ENCODE measurements at regions not wholly inside any gene's neighbourhood (a gene's known extent, or its start where the extent isn't known, plus 50 kb on each side); places are given as distances from the start of the nearest gene placed in this dataset.

DNA sequence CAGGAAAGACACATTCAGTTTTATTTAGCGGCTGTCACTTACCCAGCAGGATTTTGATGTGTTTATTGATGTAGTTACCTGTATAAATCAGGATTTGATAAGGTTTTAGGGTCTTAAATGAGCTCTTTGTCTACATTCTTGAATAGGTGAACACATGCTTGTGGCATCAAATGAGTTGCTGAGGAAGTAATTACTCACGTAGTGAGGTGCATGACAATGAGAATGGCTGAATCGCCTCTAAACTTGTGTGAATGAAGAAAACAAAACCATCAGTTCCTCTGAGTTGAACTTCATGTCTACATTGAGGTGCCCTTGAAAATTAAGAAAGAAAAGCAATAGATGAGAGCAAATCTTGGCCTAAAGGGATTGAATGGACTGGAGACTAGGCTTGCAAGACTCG lies 245.6 kb upstream of the SATB1 start:
- no peak for DNase-seq (ENCODE audit: low spot score)

DNA sequence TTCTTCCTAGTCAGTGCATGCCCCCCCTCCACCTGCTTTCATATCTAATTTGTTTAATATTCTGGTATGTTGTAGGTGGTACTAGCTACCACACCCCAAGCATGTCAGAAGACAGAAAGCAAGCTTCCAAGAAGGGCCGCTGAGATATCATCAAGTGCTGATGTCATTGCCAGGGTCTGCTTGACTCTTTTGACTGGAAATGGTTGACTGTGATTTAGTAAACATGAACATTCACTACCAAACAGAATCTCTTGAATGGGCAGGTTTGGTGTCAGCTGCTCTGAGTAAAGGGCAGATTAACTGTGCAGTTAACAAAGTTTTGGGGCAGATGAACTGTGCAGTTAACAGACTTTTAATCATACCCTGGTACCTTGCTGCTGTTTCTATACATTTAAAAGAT lies 244.2 kb upstream of the SATB1 start:
- peak; percentile 83 for DNase-seq (ENCODE audit: low spot score)

DNA sequence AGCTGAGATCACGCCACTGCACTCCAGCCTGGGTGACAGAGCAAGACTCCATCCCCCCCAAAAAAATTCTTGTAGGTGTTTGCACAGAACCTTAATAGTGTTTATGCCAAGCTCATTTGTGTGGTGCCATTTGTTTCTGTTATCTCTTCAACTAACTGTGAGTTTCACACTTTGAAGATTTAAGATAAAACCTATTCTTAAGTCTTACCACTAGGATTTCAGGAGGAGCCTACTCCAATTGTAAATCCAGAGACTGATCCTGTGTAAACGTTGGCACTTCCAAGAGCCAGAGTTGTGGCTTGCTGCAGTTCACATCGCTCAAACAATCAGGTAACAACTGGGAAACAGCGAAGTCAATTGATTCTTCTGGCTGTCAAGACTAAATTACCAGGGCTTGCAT lies 242.4 kb upstream of the SATB1 start:
- DNase-seq (ENCODE audit: low spot score): no peak

DNA sequence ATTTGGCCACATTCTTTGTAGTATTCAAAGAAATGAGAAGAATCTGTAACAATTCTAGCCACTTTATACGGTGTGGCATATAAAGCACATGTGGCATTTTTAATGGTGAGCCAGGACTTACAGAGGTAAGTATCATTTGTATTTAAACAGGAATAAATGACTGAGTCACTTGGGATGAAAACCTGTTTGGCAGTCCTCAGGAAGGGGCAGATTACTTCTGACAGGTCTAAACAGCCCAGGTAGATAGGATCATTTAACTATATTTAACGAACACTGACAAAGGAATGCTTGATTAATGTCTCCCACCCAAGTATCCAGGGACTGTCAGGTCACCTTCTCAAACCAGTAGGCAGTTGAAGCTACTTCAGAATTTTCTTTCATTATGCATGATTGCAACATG lies 241.5 kb upstream of the SATB1 start:
- no peak for DNase-seq (ENCODE audit: low spot score)

DNA sequence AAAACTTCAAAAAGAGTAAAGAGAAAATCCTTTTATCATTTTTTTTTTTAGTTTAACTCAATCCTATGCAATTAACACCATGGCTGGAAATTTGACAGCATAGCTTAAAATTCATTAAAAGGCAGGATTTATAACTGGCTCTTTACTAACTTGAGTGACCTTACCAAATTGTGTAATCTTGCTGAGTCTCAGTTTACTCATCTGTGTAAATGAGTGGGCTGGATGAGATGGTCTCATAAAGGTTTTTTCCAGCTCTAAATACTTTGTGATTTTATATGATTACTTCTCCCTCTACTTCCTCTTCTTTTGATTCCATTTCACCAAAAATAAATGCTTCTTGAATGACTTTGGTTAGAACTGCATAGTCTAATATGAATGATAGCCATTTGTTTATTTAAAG lies 234.9 kb upstream of the SATB1 start:
- no peak for DNase-seq (ENCODE audit: low spot score)

DNA sequence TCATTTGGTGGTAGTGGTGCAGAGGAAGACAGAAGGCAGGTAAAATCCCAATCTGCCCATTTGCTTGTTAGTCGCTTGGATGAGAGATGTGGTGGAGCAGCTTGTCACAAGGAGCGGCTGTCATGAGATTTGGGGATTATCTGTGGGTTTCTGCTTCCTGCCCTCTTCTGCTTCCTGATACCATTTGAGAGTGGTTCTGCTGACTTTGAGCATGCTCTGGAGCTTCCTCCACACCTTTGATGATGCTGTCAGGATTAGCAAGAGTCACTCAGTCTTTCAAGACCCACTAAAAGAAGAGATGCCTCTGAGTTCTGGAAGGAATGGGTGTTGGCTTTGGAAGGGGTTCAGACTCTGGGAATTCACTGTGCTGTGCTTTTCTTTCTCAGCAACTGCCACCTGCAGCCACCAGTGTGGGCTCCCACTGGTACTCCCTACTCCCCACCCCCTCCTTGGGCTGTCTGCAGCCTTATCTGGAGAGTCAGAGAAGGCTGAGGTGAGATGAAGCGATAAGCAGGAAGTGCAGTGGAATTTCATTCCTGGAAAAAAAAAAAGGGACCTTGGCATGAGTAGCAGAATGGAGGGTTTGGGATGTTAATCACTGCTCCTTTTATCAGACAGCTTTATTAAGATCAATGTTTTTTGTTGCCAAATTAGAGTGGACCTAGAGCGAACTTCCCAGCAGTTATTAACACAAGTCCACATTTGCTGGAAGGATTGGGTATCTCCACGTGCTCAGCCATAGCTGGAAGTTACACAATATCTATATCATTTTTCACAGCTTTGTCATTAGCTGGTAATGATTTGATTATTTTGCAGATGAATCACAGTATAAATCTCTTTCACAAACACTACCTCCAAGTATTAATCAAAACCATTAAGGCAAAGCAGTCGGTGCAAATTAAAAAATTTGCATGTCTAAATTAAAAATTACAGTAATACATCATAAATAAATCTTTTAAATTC lies 233.0 kb upstream of the SATB1 start:
- peak; percentile 78 for DNase-seq (ENCODE audit: low spot score)

DNA sequence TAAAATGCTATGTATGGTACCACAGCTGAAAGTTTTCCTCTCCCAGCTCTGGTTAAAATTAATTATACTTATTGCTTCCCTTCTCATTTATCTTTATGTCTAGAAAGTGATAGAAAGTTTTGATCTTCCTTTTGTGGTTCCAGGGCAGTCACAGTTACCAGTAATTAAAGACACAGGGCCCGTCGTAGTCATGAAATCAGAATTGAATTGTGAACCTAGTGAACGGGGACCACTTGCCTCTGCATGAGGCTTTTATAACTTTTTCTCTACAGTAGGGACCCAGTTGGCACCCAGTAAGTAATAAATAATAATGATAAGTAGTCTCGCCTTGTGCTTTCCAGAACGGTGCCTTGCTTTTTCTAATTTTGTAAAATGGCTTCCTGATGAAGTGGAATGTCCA lies 231.7 kb upstream of the SATB1 start:
- DNase-seq (ENCODE audit: low spot score): no peak

DNA sequence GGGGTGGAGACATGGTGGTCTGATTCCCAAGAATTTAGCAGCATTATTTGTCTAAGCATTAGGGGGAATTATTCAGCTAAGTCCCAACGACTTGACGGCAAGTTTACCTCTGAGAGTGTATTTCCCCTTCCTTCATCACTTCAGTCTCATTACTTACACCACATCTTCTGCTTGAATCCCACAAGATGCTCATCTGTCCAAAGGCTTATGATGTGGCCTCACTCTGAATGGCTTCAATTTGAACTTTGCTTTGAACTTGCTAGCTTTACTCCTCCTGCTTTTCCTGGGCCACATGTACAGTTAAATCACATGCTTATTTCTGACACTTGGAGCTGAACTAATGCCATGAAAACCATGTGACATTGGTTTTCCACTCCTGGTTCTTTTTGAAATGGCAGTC lies 231.3 kb upstream of the SATB1 start:
- no peak for DNase-seq (ENCODE audit: low spot score)

DNA sequence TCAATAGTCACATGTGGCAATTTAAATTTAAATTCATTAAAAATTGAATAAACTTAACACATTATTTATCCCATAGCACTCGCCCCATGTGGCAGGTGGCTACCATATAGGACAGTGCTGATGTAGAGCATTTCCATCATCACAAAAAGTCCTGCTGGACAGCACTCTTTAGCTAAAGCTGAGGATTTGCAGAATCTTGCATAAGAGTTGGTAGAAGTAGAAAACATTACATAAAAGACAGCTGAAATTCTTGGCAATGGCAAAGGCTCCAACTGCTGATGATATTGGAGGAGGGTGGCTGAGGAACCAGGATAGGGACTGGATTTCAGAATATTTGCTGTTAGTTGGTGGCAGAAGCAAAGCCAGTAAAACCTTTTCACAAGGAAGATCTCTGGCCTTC lies 230.7 kb upstream of the SATB1 start:
- DNase-seq (ENCODE audit: low spot score): no peak

DNA sequence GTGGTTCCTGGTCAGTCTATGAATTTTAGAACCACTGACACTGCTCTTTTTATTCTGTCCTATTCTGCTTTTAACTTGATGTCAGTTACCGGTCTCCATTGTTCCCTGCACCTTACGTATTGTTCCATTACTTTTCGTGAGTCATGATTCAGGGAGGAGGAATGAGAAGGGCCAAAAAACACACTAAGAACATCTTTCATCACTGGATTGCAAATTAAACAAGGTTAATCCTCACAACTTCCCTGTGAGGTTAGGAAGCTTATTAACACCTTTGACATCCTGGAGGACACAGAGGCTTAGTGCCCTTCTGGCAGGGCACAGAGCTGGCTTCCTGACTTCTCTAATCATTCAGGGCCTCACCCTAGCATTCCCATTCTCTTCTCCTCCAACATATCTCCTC lies 227.6 kb upstream of the SATB1 start:
- DNase-seq (ENCODE audit: low spot score): no peak

DNA sequence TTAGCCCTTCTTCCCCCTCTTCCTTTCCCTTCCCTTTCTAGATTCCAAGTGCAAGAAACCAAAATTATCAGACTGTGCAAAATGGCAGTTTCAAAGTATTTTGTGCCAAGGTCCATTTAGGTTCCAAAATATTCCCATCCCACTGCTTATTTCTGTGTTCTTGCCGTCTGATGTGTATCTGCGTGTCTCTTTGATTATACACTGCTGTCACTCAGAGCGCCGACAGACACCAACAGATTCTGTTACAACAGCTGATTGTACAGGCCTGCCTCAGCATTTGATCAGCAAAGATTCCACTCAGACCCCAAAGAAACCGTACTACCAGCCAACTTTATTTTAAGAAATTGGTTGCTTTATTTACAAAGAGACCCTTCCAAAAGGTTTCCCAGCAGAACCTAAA lies 225.6 kb upstream of the SATB1 start:
- DNase-seq (ENCODE audit: low spot score): no peak

DNA sequence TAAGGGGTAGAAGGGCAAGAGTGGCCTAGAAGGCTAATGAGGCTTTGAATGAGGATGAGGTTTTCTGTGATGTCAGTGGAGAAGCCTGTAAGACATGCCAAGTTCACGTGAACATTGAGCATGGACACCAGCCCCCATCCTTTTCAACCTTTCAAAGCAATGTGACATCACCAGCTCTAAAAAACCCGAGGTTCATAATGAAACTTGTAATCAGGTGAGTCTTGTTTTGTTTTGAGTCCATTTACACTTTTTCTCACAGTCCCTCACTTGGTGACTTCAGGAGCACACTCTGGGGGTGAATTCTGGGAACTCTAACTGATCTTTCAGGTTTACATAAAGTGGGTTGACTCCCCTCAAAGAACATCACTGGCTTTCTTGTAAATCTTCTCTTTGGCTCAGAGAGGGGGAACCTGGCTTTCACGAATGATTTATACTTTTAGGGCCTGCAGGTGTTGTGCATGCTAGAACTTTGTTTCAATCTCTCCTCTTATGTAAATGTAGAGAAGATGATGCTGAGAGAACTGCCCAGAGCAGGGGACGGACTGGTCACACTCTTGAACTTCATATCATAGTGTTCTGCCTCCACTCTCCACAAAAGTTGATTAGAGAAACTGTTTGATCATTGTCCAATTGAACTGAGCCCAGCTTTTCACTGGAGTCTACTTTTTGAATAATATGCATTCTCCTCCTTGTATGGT lies 224.7 kb upstream of the SATB1 start:
- peak; percentile 96 for DNase-seq (ENCODE audit: low spot score)

DNA sequence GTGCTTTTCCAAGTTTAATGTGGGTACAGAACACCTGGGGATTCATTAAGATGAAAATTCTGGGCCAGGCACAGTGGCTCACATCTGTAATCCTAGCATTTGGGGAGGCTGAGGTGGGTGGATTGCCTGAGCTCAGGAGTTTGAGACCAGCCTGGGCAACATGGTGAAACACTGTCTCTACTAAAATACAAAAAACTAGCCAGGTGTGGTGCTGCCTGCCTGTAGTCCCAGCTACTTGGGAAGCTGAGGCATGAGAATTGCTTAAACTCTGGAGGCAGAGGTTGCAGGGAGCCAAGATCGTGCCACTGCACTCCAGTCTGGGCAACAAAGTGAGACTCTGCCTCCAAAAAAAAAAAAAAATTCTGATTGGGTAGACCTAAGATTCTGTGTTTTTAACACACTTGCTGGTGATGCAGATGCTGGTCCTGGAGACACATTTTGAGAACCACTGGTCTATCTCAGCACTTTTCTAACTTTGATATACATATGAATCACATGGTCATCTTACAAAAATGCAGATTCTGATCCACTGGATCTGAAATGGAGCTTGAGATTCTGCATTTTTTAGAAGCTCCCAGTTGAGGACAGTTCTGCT lies 223.8 kb upstream of the SATB1 start:
- DNase-seq (ENCODE audit: low spot score): no peak

DNA sequence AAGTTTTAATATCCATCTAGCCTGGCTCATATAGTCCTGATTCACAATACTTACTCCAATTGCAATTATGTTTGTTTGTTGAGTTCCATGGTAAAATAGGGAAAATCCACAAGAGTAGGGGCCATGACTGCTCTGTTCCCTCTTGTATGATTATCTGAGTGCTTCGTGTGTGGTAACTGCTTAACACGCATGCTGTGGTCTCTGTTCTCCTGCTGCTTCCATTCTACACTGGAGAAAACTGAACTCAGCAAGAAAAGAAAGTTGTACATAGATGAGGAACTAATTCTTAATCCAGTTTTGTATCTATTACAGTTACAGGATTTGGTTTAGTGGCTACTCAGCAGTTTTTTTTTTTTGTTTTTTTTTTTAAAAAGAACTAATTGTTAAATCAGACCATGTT lies 223.0 kb upstream of the SATB1 start:
- no peak for DNase-seq (ENCODE audit: low spot score)

DNA sequence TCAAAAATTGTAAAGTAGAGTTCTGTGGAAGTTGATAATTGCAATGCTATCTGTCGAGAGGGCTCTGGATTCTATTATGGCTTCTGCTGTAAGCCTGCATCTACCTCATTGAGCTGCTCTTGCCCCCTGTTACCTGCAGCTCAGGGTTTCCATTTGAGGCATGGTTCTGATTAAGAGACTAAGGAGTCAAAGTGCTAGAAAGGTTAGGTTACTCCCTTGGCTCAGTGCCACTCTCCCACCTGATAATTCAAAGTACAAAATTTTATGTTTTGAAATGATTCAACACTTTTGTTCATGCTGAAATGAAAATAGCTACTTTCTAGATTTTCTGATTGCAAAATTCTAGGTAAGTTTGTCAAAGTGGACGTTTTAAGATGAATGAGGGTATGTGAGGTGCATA lies 220.5 kb upstream of the SATB1 start:
- peak; percentile 70 for DNase-seq (ENCODE audit: low spot score)

DNA sequence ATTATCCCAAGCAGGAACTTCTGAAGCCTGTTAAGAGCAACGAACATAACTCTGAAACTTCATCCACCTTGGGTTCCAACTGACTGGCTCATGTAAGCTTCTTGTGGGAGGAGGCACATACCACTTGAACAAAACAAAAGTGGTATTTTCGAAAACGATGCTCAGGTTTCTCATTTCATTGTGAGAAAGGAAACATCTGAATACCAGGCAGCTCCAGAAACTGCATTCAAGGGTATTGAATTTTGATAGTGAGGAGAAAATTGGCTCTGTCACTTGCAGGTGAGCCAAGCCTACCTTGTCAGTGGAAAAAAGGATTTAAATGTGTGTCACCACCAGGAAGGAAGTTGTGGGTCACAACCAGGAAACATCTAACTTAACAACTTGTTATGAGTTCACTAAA lies 218.1 kb upstream of the SATB1 start:
- DNase-seq (ENCODE audit: low spot score): no peak

DNA sequence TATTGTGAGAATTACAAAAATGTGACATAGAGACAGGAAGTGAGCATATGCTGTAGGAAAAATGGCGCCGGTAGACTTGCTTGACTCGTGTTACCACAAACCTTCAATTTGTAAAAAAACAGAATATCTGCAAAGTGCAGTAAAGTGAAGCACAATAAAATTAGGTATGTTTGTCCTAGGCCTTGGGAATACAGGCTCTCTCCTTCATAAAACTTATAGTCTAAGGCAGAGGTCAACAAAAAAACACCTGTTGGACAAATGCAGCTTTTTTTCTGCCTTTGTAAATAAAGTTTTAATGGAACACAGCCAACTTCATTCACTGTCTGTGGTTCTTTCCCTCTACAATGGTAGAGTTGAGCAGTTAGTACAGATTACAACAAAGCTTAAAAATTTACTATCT lies 216.8 kb upstream of the SATB1 start:
- DNase-seq (ENCODE audit: low spot score): no peak

DNA sequence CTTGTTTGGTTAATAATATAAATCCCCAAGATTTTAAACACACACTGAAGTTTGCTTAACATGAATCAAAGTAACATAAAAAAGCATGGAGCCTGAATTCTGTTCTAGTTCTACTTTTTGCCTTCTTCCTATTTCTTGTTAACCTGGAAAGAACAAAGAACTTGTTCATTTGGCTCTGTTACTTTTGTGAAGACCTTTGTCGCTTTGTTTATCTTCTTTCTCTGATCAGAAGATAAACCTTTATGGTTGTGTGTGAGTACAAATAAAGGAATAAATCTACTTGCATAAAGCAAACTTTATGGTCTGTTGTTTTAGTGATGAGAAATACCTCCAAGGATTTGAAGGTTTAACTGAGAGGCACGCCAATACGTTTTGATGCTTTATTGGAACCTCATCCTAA lies 210.1 kb upstream of the SATB1 start:
- no peak for DNase-seq (ENCODE audit: low spot score)

DNA sequence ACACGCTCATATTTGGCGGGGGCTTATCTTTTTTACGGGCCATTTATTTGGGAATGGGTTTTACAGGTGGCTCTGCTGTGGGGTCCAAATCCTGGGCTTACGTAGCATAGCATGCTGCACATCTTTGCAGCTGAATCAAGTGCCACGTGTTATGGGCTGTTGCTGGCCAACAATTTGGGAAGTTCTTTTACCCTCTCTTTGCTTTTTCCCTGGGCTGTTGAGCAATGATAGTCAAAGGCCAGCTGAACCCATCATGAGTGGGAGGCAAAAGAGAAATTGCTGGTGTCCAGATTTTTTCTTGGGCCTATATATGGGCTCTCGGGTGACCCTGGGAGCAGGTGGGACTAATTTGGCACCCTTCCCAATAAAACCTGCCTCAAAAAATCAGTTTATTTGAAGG lies 209.3 kb upstream of the SATB1 start:
- DNase-seq (ENCODE audit: low spot score): no peak

DNA sequence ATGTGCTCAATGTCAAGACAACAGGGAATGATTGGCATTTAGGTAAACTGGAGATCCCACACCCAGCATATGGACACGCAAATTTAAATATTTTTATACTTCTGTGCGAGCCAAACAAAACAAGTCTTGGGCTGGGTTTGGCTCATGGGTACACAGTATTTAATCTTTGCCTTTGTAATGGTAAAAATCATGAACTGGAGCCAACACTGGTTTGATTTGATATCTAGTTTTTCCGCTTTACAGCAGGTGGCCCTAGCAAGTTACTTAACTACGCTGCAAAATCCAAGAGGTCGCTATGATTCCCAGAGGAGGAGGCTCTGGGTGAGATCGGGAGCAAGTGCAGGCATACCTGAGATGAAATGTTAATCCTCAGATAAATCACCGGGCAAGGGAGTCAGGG lies 207.9 kb upstream of the SATB1 start:
- no peak for DNase-seq (ENCODE audit: low spot score)

DNA sequence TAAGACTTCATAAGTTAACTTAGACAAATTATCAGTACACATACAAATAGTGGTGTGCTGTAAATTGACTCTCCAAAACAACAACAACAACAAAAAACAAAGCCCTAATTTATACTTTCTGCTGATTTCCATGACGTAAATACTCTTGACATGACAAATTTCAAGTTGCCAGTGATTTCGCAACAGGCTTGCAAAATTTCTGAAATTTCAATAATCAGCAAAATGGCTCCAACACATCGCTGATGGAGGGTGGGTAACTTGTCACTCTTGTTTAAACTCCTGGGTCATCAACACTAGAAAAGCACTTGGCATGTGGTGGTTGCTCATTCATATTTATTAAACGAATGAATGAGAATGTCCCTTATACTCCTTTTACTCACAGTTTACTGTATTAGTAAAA lies 205.2 kb upstream of the SATB1 start:
- DNase-seq (ENCODE audit: low spot score): no peak

DNA sequence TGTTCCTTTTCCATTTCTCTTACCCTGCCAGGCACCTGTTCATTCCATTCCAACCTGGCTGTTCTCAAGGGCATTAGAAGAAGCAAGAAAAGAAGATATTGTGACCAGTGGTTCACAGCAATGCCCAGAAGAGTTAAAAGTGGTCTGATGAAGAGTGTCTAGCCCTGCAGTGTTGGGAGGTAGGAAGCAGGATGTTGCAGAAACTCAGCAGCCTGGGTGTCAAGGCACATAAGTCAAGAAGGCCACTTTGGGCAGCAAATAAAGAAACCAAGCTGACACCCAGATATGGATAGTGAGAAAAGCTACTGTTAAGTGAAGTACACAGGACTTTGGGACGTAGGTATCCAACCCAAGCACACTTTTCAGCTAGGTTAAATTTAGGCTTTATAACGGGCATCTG lies 199.9 kb upstream of the SATB1 start:
- no peak for DNase-seq (ENCODE audit: low spot score)

DNA sequence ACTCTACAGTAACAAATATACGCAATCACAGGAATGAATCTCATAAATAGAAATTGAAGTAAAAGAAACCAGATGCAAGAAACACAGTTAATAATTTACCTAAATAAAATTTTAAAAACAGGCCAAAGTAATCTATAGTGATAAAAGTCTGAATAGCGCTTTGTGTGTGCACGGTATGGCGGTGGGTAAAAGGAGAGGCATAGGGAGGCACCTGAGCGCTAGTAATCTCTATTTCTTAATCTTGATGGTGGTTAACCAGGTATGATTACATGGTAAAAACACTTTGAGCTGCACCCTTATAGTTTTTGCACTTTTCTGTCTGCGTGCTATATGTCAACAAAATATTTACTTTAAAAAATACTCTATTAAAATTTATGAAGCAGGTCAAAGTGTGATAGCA lies 198.1 kb upstream of the SATB1 start:
- no peak for DNase-seq (ENCODE audit: low spot score)
